Trophoblast cell (in vitro differentiated cells and primary cell): ENCODE measurements at regions not wholly inside any gene's neighbourhood (a gene's known extent, or its start where the extent isn't known, plus 50 kb on each side); places are given as distances from the start of the nearest gene placed in this dataset.

Experiments used
- DNase-seq, 2 donors: peaks; one replicate each; pipeline ENCODE4 v3.0.0-alpha.2; 2016
- H2AFZ ChIP-seq: 2 replicates; pipeline ENCODE4 v1.6.1; 2013; ENCODE audit warnings: low read length, moderate library complexity, mild to moderate bottlenecking; ENCODE audit not compliant: insufficient read depth, poor library complexity
- H2AK5ac ChIP-seq: 2 replicates; pipeline ENCODE4 v1.6.1; 2013; ENCODE audit warnings: mild to moderate bottlenecking, low read length
- H2BK120ac ChIP-seq: 2 replicates; pipeline ENCODE4 v1.6.1; 2013; ENCODE audit warnings: low read length, mild to moderate bottlenecking, moderate library complexity; ENCODE audit not compliant: insufficient read depth, poor library complexity
- H2BK12ac ChIP-seq: 2 replicates; pipeline ENCODE4 v1.6.1; 2013; ENCODE audit warnings: mild to moderate bottlenecking, low read length, moderate library complexity
- H2BK5ac ChIP-seq: 2 replicates; pipeline ENCODE4 v1.6.1; 2013; ENCODE audit warnings: low read length, low read depth, moderate library complexity, mild to moderate bottlenecking; ENCODE audit not compliant: poor library complexity
- H3K14ac ChIP-seq: 2 replicates; pipeline ENCODE4 v1.6.1; 2013; ENCODE audit warnings: mild to moderate bottlenecking, low read length
- H3K18ac ChIP-seq: 2 replicates; pipeline ENCODE4 v1.6.1; 2013; ENCODE audit warnings: mild to moderate bottlenecking, low read length
- H3K23ac ChIP-seq: 2 replicates; pipeline ENCODE4 v1.6.1; 2013; ENCODE audit warnings: low read length
- H3K27ac ChIP-seq: 2 replicates; pipeline ENCODE4 v1.5.1; 2013; ENCODE audit warnings: low read depth, mild to moderate bottlenecking, inconsistent platforms, low read length, moderate library complexity
- H3K27me3 ChIP-seq: 2 replicates; pipeline ENCODE4 v1.6.1; 2013; ENCODE audit warnings: inconsistent platforms, mild to moderate bottlenecking, low read length, moderate library complexity; ENCODE audit not compliant: insufficient read depth
- H3K36me3 ChIP-seq, 2 experiments: 1 replicate in 1 of 2; 2 replicates in 1 of 2; pipeline ENCODE4 v1.6.1; 2013; ENCODE audit warnings: low read length in 2 of 2, mild to moderate bottlenecking in 2 of 2, moderate library complexity in 1 of 2; ENCODE audit not compliant: insufficient read depth in 2 of 2, control insufficient read depth in 1 of 2
- H3K4ac ChIP-seq: 2 replicates; pipeline ENCODE4 v1.6.1; 2013; ENCODE audit warnings: low read depth, mild to moderate bottlenecking, low read length, moderate library complexity
- H3K4me1 ChIP-seq, 2 experiments: 1 replicate in 1 of 2; 2 replicates in 1 of 2; pipeline ENCODE4 v1.6.1; 2013; ENCODE audit warnings: low read length in 2 of 2, mild to moderate bottlenecking in 2 of 2, moderate library complexity in 1 of 2; ENCODE audit not compliant: insufficient read depth in 2 of 2, control insufficient read depth in 1 of 2
- H3K4me2 ChIP-seq: 2 replicates; pipeline ENCODE4 v1.6.1; 2013; ENCODE audit warnings: inconsistent platforms, mild to moderate bottlenecking, low read length, moderate library complexity
- H3K4me3 ChIP-seq: 2 replicates; pipeline ENCODE4 v1.5.1; 2013; ENCODE audit warnings: mild to moderate bottlenecking, low read depth, low read length, inconsistent platforms
- H3K79me1 ChIP-seq: one replicate; pipeline ENCODE4 v1.6.1; 2013; ENCODE audit warnings: low read length
- H3K79me2 ChIP-seq: 2 replicates; pipeline ENCODE4 v1.6.1; 2013; ENCODE audit warnings: low read length, mild to moderate bottlenecking; ENCODE audit not compliant: control insufficient read depth, insufficient read depth, poor library complexity
- H3K9ac ChIP-seq: 2 replicates; pipeline ENCODE4 v1.6.1; 2013; ENCODE audit warnings: mild to moderate bottlenecking, low read length
- H3K9me3 ChIP-seq: 2 replicates; pipeline ENCODE4 v1.6.1; 2013; ENCODE audit warnings: low read depth, mild to moderate bottlenecking, control low read depth, inconsistent platforms, low read length; ENCODE audit not compliant: insufficient read depth
- H4K12ac ChIP-seq: 2 replicates; pipeline ENCODE4 v1.6.1; 2013; ENCODE audit warnings: low read depth, mild to moderate bottlenecking, low read length, moderate library complexity
- H4K8ac ChIP-seq: 2 replicates; pipeline ENCODE4 v1.6.1; 2013; ENCODE audit warnings: low read depth, mild to moderate bottlenecking, low read length, moderate library complexity
- H4K91ac ChIP-seq: one replicate; pipeline ENCODE4 v1.6.1; 2013; ENCODE audit warnings: low read depth, mild to moderate bottlenecking, low read length, moderate library complexity
- WGBS: extraction: QIAGEN DNeasy Blood & Tissue Kit; methylation state at CpG from one replicate; pipeline ENCODE4 v1.1.7; 2013; ENCODE audit warnings: missing lambda C conversion rate; ENCODE audit not compliant: insufficient read length, insufficient coverage; ENCODE audit errors: extremely low coverage; 5-methylcytosine and 5-hydroxymethylcytosine counted together

DNA sequence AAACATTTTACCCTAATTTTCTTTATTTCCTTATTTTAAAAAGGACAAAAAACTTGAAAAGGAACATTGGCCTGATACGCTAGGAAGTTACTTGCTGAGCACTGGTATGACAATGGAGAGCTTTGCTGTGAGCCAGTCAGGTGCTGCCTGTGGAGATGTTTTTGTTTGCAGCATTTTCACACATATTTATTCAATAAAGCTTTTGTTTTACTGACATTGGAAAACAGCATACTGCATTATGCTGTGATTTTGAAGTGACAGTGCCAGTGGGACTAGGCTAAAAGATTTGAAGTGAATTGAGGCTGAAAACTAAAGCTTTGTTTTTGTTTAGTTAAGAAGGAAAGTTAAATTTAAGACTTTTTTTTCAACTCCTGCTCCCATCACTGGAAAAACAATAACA is 470.7 kb upstream of the ZEB2 start:
- WGBS, result no CpG with 5 or more reads among the region's 1 CpG
- Histone ChIP-seq H3K23ac (no peak overlapping the region), H2AK5ac (no peak overlapping the region), H4K12ac (no peak overlapping the region), H3K27ac (no peak overlapping the region), H3K4me1 (no peaks in the 10 kb centered on the region), H3K36me3 (no peaks in the 10 kb centered on the region), H2BK120ac (no peak overlapping the region), H4K91ac (no peak overlapping the region), H3K9ac (no peak overlapping the region), H3K79me2 (no peaks in the 10 kb centered on the region), H3K4ac (no peak overlapping the region), H3K27me3 (no peaks in the 10 kb centered on the region), H3K14ac (no peak overlapping the region), H3K18ac (no peak overlapping the region), H3K4me3 (no peak overlapping the region), H2BK12ac (no peak overlapping the region), H3K79me1 (no peaks in the 10 kb centered on the region), H2BK5ac (no peak overlapping the region), H2AFZ (no peak overlapping the region), H3K4me2 (no peak overlapping the region), H4K8ac (no peak overlapping the region), H3K9me3 (no peaks in the 10 kb centered on the region)
- no peak for DNase-seq

DNA sequence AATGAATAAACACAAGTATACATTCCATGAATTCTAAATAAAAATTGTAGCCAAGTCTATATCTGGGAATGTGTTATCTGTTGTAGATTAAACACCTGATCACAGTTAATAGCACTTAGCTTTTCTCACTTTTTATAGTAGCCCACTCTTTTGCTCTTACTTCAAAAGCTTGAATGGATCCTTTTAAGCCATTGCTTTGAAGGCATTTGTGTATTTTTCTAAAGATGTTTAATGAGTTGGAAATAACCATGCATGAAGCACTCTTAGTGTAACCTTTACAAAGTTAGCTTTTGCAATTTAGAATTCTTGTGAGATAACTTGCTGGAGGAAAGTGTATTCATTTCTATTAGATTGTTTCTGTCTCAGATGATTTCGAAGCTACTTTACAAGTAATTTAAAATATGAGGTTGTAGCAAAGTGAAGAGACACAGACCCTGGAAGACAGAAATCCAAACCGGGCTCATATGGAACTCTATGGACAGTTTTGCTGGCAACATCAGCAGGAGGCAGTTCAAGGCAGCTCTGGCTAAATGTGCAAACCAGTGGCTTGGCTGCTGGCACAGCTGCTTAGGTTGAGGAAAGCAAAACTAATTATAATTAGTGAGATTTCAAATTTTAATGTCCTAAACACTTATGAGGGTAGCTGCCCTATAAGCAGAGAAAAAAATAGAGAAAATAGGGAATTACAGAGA is 469.8 kb upstream of the ZEB2 start:
- no CpG with 5 or more reads among the region's 2 CpGs for WGBS
- Histone ChIP-seq H3K27me3 (no peaks in the 10 kb centered on the region), H3K9me3 (no peaks in the 10 kb centered on the region), H3K27ac (no peak overlapping the region), H2BK12ac (no peak overlapping the region), H3K4ac (no peak overlapping the region), H2BK120ac (no peak overlapping the region), H3K4me3 (no peak overlapping the region), H4K91ac (no peak overlapping the region), H2AK5ac (no peak overlapping the region), H3K9ac (no peak overlapping the region), H3K14ac (no peak overlapping the region), H3K79me2 (no peaks in the 10 kb centered on the region), H3K4me1 (no peaks in the 10 kb centered on the region), H4K12ac (no peak overlapping the region), H3K18ac (no peak overlapping the region), H3K79me1 (no peaks in the 10 kb centered on the region), H3K23ac (no peak overlapping the region), H3K4me2 (no peak overlapping the region), H2BK5ac (no peak overlapping the region), H4K8ac (no peak overlapping the region), H2AFZ (no peak overlapping the region), H3K36me3 (no peaks in the 10 kb centered on the region)
- no peak for DNase-seq

DNA sequence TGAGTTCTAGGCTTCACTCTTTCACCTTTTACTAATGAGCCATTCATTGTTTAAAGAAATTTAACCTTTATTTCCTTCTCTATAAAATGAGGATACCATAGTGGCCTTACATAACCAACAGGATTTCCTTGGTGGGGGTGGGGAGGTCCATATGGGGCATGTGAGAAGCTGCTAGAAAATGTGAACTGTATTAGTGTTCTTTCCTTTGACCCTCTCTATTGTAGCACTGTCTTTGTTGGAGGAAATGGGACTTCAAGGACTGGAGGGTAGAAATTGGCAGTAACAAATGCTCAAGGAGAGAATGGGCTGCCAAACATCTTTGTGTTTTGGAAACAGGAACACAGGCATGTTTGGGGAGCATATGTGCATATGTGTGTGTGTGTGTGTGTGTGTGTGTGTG is 468.7 kb upstream of the ZEB2 start:
- H3K9me3 ChIP-seq, result no peaks in the 10 kb centered on the region
- H2BK120ac ChIP-seq, result no peak overlapping the region
- no peaks in the 10 kb centered on the region for H3K79me2 ChIP-seq

DNA sequence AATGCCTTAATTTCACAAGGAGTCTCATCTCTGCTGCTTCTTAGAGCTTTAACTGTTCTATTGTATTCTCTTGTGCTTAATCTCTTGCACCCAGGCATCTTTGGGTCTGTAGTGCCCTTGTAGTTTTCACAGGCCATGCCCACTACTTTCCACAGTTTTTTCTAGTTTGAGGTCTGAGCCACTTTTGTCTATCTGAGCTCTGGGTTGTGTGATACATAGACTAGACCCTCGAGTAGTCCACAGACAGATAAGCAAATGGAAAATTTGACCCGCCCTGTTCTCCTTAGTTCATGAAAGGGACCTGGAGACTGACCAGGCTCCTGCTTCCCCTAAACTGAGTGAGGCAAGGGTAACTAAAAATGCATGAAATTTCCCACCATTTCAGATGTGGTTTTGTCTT is 466.8 kb upstream of the ZEB2 start:
- Histone ChIP-seq H3K27ac (no peak overlapping the region), H2AFZ (no peak overlapping the region), H3K9ac (no peak overlapping the region), H4K91ac (no peak overlapping the region), H3K36me3 (no peaks in the 10 kb centered on the region), H3K27me3 (no peaks in the 10 kb centered on the region), H3K4me1 (no peaks in the 10 kb centered on the region), H3K9me3 (no peaks in the 10 kb centered on the region), H3K18ac (no peak overlapping the region), H3K4ac (no peak overlapping the region), H3K79me1 (no peaks in the 10 kb centered on the region), H3K23ac (no peak overlapping the region), H3K79me2 (no peaks in the 10 kb centered on the region), H3K4me3 (no peak overlapping the region), H3K4me2 (no peak overlapping the region), H2AK5ac (no peak overlapping the region), H4K12ac (no peak overlapping the region), H2BK5ac (no peak overlapping the region), H2BK120ac (no peak overlapping the region), H3K14ac (no peak overlapping the region), H2BK12ac (no peak overlapping the region), H4K8ac (no peak overlapping the region)
- no CpG with 5 or more reads among the region's 2 CpGs for WGBS
- DNase-seq, result no peak

More for the DNA sequence above, 468.7 kb upstream of the ZEB2 start:
- no peak overlapping the region for H2AFZ ChIP-seq
- H2AK5ac ChIP-seq, result no peak overlapping the region
- no peak overlapping the region for H3K4ac ChIP-seq
- H3K14ac ChIP-seq, result no peak overlapping the region
- no peak overlapping the region for H3K18ac ChIP-seq
- no peak overlapping the region for H3K9ac ChIP-seq
- H3K27ac ChIP-seq, result no peak overlapping the region
- H3K36me3 ChIP-seq, result no peaks in the 10 kb centered on the region
- no peaks in the 10 kb centered on the region for H3K27me3 ChIP-seq
- no peak overlapping the region for H3K23ac ChIP-seq
- no peaks in the 10 kb centered on the region for H3K4me1 ChIP-seq
- H4K12ac ChIP-seq, result no peak overlapping the region
- H4K91ac ChIP-seq, result no peak overlapping the region
- H4K8ac ChIP-seq, result no peak overlapping the region
- H2BK5ac ChIP-seq, result no peak overlapping the region
- no peak for DNase-seq
- H3K79me1 ChIP-seq, result no peaks in the 10 kb centered on the region
- no peak overlapping the region for H2BK12ac ChIP-seq
- no peak overlapping the region for H3K4me3 ChIP-seq
- H3K4me2 ChIP-seq, result no peak overlapping the region
